D341Med (cell line): ENCODE measurements at regions not wholly inside any gene's neighbourhood (a gene's known extent, or its start where the extent isn't known, plus 50 kb on each side); places are given as distances from the start of the nearest gene placed in this dataset.

Experiments
- DNase-seq: peaks from one replicate; pipeline ENCODE4 v3.0.0; 2012; ENCODE audit warnings: low spot score

DNA sequence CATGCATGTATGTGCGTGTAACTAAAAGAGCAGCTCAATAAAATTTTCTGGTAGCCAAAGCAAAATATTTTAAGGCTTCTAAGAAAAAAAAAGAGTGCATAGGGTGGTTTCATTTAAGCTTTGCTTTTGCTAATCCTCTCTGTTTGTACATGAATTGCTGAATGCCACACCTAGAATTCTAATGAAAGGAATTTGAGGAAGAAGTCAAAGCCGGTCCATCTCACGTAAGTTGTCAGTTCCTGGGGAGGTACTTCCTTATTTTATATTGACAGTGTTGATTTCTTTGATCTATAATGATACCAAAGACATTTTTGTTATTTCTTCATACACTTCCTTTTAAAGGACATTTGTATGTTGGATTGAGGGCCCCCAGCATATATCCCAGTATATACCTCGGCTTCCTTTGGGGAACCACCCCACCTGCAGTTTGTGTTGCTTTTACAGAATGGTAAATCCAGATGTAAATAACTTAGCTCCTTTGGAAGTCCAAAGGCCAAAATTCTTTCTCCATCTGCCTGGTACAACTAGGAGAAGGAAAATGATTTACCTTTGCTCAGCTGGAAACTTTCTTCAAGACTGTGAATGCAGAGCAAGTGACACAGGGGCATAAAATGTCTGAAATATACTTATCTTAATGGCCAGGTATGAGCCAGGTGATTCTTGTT is 420.9 kb upstream of the ATP2B1 start:
- DNase-seq = no peak

DNA sequence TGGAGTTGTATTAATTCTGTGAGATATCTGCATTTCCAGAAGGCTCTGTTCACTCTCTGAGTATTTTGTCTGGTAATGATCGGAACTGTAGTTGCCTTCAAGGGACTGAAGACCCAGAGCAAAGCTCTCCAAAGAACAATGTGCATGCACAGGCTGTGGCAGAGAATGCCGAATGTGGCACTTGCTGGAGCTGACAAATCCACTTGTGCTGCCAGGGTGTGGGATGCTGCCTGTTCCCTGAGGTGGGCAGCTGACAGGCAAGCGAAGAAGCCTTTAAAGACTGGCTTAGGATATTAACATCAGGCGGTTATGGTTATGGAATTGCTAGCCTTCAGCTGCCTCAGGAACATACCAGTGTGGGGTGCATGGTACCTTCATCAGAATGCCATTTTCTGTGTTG is 419.9 kb upstream of the ATP2B1 start:
- DNase-seq = no peak

DNA sequence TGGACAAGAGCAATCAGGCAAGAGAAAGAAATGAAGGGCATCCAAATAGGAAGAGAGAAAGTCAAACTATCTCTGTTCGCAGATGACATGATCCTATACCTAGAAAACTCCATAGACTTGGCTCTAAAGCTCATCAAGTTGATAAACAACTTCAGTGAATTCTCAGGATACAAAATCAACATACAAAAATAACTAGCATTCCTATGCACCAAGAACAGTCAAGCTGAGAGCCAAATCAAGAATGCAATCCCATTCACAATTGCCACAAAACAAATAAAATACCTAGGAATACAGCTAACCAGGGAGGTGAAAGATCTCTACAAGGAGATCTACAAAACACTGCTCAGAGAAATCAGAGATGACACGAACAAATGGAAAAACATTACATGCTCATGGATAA is 417.5 kb upstream of the ATP2B1 start:
- no peak for DNase-seq

DNA sequence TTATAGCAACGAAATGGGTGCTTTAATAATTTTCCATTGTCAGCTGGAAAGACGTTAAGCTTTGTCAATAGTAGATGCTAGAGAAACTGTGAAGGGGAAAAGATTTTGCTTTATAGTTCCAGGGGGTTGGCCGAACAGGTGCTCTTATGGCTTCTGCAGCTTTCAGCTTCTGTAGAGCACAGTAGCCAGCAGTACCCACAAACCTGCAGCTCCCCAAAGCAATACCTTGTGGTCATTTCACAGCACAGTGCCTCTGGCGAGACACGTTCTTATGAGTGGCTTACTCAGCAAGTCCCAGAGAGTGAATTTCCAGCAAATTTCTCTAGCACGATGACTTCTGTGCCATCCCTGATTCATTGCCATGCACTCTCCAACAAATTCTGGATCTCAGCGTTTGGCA is 416.3 kb upstream of the ATP2B1 start:
- no peak for DNase-seq

DNA sequence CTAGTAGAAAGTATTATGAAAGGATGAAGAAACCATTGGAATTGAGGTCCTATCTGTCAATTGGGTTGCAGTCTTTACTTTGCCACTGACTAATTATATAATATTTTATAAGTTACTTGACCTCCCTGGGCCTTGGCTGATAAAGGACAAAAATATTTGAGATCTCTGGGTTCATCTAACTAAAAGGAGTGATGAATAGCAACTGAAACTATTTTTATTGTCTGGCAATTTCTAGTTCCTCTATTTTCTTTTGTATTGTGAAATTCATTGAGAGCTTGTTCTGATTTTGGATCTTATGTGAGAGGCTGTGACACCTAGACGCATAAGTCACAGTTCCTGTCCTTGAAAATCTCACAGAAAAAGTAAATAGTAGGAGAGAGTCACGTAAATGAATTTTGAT is 415.7 kb upstream of the ATP2B1 start:
- DNase-seq = no peak

DNA sequence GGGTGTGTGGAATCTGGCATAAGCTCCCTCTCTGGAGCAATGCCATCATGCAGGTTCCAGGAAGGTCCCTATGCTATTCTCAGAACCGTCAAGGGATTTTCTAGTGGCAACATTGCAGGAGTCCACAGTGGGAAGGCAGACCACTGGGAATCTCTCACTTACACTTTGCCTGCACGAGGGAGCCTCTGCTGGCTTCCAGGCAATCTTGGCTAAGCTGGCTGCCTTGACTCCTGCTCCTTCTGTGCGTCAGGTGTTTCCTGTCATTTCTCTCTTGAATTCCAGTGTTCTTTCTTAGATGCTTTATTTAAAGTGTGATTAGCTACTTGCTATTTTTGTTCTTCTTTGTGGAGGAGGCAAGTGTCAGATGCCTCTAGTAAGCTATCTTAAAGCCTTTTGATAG is 414.0 kb upstream of the ATP2B1 start:
- no peak for DNase-seq

DNA sequence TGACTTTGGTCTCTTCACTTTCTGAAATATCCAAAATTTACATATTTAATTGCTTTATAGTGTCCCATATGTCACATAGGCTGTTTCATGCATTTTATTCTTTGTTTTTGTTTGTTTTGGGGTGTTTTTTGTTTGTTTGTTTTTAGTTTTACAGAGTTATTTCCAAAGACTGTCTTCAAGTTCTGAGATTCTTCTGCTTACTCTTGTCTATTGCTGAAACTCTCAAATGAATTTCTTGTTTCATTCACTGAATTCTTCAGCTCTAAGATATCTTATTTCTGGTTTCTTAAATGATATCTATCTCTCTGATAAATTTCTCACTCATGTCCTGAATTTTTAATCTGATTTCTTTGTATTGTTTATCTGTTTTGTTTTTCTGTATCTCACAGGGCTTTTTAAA is 412.0 kb upstream of the ATP2B1 start:
- no peak for DNase-seq

DNA sequence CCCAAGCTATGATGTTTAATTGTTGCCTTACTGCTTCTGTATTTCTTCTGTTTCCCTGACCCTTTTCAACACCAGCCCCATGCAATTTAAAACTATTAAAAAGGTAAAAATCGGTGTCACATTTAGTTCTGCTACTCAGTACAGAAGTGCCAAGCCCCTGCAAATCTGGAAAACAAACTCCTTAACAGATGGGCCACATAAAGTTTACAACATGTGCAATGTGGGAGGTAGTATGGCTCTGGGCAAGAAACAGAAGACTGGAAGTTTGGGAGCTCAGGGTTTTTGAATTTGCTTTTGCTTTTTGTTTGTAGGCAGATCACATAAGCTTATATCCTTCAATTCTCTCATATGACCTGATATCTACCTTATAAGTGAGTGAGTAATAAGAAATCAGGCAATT is 404.0 kb upstream of the ATP2B1 start:
- no peak for DNase-seq

DNA sequence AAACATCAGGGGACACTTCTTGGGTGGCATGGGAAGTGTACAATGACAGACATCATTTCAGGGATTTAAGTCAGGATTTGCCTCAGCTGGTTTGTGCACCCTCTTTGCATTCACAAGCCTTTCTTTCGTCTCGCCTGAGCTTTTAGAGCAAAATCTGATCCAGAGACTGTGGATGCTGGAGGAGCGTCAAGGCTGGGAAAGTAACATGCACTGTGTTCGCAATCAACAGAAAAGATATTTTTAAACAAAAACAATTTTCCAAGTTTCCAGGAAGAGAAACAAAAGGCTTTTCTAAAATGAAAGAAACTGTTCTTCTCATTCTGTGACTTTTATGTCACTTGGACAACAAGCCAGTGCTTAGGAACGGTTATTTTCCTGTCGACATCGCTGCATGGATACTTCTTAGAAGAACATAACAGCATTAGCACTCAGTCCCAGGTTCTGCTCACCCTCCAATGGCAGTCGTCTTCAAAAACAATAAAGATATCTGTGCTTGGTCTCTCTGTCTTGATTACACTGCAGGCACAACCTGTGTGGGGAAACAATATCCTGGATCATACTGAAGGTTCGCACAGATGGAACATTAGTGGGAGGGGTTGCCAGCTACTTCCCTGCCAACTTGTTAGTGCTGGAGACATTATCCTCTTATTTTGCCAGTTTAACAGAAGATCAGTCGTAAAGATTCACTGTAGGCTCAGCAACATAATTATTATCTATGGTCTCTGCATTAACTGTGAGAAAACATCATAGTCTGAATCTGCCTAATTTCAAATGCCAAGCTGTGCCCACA is 403.3 kb upstream of the ATP2B1 start:
- DNase-seq = peak; percentile 64

DNA sequence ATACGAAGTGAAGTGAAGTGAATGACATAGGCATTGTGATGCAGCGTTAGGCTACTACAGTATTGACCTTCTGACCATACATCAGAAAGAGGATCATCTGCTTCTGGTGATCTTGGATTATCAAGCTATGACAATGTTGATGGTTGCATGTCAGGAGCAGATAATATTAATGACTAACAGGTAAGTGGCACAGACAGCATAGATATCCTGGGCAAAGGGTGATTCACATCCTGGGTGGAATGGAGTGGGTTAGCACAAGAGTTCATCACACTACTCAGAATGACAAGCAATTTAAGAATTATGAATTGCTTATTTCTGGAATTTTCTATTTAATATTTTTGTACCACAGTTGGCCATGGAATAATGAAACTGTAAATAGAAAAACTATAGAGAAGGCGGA is 397.9 kb upstream of the ATP2B1 start:
- no peak for DNase-seq

DNA sequence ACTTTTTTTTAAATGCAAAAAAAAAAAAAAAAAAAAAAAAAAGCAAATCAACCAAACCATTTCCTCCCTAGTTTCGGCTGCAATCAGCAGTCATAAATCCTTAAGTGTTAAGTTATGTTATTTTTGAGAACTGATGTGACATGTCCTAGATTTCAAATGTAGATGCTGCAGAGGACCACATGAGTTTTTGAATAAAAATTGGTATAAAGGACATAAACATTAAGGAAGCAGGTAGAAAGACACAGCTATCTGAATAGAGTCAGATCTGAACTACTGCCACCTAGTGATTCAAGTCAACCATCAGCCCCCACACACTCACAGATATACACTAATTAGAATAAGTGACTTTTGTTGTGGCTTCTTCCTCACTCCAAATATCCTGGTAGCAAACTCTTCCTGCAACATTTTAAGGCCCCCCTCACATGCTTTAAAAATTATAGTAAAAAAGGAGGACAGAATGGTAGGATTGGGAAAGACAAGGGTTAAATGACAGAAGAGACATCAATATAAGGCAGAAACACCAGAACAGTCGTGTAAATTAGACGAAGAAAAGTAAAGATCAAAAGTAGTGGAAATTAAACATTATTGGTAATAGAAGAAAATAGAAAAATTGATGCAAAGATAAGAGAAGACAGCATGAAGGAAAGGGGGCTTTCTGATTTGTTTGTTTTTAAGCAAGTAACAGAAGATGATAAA is 394.5 kb upstream of the ATP2B1 start:
- peak; percentile 53 for DNase-seq

DNA sequence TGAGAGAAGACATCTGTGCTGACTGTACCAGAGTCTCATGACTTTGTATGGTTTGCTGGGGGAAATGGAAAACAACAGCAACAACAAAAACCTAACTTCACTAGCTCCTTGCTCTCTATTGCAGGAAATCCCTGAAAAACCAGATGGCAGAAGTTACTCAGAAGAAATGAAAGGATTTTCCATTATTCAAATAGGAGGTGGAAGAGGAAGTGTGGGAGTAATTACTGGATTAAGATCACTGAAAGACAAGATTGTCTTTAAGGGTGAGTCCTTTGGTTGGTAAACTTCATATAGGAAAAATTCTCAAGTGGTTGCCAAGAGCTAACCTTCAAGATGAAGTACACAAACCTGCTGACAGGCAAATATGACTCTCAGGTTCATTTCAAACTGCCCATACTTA is 391.9 kb upstream of the ATP2B1 start:
- no peak for DNase-seq

DNA sequence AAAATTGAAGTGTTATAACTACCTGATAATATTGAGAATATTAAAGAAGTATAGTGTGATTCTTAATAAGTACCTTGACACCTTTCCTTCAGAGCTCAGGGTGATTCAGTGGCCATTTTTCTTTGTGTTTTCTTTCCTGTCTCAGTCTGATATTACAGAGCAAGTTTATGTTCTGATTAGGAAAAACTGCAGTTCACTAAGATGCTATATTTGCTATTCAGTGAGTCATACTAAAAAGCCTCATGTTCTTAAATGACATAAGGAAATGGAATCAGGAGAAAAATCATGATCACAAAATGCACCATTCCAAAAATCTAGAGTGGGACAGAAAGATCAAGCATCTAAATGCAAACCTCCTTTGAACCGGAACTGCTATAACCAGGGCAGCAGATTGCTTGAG is 390.6 kb upstream of the ATP2B1 start:
- no peak for DNase-seq

DNA sequence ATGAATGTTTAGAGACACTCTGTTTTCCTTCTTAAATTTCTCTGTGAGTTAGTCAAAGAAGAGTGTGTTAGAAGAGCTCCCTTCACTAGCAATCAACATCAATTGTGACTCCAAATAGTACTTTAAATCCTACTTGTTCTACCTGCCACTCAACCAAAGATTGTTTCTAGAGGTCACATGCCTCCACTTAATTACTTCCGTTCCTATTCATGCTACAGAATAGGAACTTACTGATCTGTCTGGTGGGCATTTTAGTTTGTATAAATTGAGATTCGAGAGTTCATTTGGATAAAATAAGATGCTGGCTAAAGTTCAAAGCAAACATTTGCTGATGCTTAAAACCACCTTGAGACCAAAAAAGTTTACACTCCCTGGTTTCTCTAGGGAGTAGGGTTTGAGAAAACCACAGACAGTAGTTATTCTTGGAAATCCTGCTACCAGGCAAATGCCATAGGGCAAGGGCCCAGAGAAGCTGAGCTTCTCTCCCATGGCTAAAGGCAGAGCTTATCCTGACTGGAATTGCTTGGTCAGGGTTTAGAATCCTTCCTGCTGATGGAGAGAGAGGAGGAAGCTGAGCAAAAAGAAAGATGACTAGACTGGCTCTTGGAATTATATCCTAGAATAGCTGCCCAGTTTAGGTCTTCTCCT is 389.6 kb upstream of the ATP2B1 start:
- DNase-seq = no peak

DNA sequence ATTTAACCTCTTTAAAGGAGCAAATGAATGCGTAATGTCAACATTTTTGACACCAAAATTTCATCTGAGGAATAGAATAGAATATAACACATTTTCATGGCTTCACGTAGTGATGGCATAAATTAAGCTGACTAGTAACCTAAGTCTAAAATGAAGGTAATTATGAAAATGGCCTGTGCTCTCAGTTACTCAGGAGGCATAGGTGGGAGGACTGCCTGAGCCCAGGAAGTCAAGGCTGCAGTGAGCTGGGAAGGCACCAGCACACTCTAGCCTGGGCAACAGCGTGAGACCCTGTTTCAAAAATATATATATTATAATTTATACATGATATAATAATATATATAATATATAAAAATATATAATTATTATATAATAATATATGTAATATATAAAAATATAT is 383.2 kb upstream of the ATP2B1 start:
- DNase-seq = no peak

DNA sequence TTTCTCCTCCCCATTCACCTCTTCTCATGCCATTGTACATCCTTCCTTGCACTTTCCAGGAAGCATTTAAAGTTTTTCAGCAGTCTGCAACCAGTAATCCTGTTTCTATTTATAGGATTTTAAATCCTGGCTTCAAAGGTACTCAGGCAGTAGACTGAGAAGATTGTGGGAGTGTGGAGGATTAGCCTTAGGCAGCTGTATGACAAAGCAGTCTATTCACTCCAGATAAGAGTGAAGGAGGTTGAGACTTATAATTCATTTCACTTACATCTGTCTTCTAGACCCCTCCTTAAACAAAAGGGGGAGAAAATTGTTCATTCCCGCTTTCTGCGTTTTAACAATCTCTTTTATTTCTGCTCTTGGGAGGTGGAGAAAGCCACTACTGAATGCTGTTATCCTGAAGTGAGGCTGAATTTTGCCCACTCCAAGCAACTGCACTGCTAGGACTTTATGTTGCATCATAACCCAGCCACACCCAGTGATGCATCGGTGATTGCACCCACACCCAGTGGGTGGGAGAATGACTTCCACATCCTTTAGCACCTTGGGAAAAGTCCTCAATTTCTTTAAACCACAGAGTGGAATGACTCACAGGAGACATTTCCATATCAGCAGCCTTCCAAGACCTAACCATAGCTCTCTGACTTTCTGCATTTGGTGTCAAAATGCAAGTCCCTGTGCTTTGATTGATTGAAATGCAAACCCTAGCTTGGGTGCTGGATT is 382.5 kb upstream of the ATP2B1 start:
- peak; percentile 53 for DNase-seq

DNA sequence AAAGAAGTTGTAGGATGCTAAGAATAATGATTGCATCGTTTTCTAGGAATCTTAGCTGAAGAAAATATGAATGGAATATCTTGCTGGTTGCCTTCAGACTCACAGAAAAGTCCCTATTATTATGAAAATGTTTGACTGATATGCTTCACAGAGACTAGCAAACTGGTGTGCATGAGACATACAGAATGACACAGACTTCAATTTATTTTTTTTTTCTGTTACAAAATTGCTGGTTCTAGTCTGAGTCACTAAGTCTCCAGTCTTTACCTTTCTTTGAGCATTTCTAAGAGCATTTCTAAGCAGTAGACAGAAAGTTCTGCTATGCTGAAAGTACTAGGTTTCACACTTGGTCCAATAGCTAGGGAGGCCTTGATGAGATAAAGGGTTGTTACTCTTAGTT is 377.6 kb upstream of the ATP2B1 start:
- no peak for DNase-seq

DNA sequence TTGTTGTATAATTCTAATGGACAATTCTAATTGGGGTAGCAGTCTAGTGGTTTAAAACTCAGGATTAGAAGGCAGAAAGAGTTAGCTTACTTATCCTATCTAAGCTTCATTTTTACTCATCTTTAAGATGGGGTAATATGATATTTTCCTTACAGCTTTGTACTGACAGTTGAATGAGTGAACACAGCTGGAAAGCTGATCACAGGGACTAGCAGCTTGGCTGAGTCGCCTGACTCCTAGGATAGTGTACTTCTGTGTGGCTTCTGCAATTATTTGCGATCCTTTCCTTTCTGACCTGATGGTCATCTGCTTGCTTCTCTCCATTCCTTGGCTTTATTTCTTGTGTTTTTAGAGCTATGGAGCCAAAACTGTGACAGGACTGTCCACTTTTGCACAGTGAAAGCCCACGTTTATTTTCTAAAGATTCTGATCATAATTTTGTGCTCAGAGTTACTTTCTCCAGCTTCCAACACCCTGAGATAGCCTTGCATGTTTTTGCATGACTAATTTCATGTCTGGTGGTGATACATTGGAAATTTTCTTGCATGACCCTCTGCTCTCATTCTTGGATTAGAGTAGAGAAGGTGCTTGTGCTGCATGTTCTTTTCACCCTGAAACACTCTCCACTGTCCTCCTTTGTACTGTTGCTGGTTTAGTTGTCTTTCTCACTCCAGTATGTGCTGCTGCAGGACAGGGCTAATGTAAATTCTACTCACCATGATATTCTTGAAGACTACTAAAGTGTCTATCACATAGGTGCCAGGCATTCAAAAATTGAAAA is 377.0 kb upstream of the ATP2B1 start:
- no peak for DNase-seq

DNA sequence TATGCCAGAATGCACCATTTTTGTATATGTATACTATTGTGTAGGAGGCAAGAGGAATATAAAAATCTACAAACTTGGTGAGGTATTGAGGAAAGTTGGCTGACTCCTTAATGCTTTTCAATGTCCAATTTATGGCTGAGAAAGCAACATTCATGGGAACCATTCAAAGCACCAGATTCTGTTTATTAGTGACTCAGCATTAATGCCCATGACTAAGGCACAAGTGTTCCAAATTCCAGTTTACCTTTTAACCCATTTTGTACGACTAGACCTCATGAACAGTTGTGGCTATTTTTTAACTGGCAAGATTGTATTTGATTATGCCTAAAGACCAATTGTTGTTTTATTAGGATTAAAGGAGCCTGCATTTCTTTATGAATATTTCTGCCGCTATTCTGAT is 375.4 kb upstream of the ATP2B1 start:
- DNase-seq = no peak

DNA sequence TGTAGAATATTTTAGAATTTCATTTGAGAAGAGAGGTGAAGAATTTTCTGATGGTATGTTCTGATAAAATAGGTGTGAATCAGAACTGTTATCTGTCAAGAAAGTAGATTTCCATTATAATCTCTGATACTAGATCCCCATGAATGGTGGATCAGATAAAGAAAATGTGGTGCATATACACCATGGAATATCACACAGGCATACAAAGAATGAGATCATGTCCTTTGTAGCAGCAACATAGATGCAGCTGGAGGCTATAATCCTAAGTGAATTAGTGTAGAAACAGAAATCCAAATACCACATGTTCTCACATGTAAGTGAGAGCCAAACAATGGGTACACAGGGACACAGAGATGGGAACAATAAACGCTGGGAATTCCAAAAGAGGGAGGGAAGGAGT is 372.0 kb upstream of the ATP2B1 start:
- DNase-seq = no peak

DNA sequence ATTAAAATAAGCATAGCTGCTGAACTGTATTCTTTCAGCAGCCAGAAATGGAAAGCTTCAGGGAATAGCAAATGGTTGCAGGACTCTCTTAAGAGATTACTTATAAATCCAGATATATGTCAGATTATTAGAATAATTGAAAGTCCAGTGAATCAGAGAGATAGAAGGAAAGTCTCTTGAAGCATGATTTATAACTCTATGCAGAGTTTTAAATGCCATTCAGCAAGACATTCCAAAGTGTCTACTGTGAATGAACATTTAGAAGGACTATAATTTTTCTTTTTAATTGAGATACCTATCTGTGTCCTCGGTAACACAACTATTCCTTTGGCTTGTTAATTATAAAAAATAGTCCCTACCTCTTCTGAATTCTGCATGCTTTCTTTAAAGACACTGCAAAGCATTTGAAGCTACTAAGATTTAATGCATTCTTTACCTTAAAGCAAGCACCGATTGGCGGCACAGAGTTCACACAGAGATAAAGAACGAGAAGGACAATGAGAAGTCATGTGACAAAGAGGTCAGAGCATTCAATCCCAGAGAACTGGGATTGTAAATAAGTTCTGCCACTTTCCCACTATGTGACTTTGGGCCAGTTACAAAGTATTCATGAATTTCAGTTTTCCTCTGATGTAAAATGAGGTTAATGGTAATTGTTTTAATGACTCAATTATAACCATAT is 371.0 kb upstream of the ATP2B1 start:
- DNase-seq = no peak
